Body of pancreas (tissue), 4 donors: ENCODE measurements at regions not wholly inside any gene's neighbourhood (a gene's known extent, or its start where the extent isn't known, plus 50 kb on each side); places are given as distances from the start of the nearest gene placed in this dataset.

Source experiments
- ATAC-seq: fragments of 150-250 bp; one replicate; pipeline ENCODE4 v1.9.1; 2016
- DNase-seq, 4 donors: peaks; one replicate each; pipeline ENCODE4 v3.0.0-alpha.2; 2019
- H3K27ac ChIP-seq, 4 donors: fragments of 200-600 bp; sonication (generic); 1 replicate in 3 of 4; 2 replicates in 1 of 4; pipeline versions ENCODE4 v1.5.1 to v1.6.1; 2016 to 2019; ENCODE audit warnings: mild to moderate bottlenecking in 1 of 4, mixed read lengths in 1 of 4, moderate library complexity in 1 of 4
- H3K27me3 ChIP-seq, 2 donors: fragments of 200-600 bp; sonication (generic); one replicate each; pipeline ENCODE4 v1.6.0; 2016; ENCODE audit warnings: mild to moderate bottlenecking in 1 of 2
- H3K36me3 ChIP-seq, 2 donors: fragments of 200-600 bp; sonication (generic); replicated peaks in 1 of 2; 2 replicates each; pipeline ENCODE4 v1.5.1; 2016; ENCODE audit warnings: low read depth in 2 of 2; ENCODE audit not compliant: insufficient read depth in 1 of 2
- H3K4me1 ChIP-seq: fragments of 200-600 bp; sonication (generic); one replicate; pipeline ENCODE4 v1.6.0; 2016
- H3K4me3 ChIP-seq, 2 donors: fragments of 200-600 bp; sonication (generic); 1 replicate in 1 of 2; 2 replicates in 1 of 2; pipeline ENCODE4 v1.5.1; 2016 to 2019
- H3K9me3 ChIP-seq, 3 donors: fragments of 200-600 bp; sonication (generic); 1 replicate in 2 of 3; 2 replicates in 1 of 3; pipeline ENCODE4 v1.5.1; 2016
- CTCF ChIP-seq, 7 experiments: fragments of 450-650 bp in 4 of 7; fragments of 200-600 bp in 3 of 7; sonication (generic) in 3 of 7; IDR thresholded peaks; one replicate each; pipeline ENCODE4 v1.5.1; 2016 to 2019; ENCODE audit warnings: antibody characterized with exemption in 7 of 7
- POLR2A ChIP-seq, 3 donors: fragments of 450-650 bp; IDR thresholded peaks; one replicate each; pipeline ENCODE4 v1.6.1; 2016; ENCODE audit warnings: antibody characterized with exemption in 3 of 3, mild to moderate bottlenecking in 2 of 3
- WGBS, 2 donors: methylation state at CpG; one replicate each; pipeline ENCODE4 v1.1.5; 2017; 5-methylcytosine and 5-hydroxymethylcytosine counted together
- intact Hi-C: fragments of 100-400 bp; cut with DNase I; formaldehyde crosslinking; loops from one replicate; pipeline ENCODE4 v1.15.1; 2023

- Histone ChIP-seq H3K4me3 (no peak overlapping the region), H3K27me3 (no peaks in the 10 kb centered on the region), H3K9me3 (no peaks in the 10 kb centered on the region), H3K4me1 (no peaks in the 10 kb centered on the region), H3K36me3 (no peaks in the 10 kb centered on the region), H3K27ac (no peak overlapping the region)
- DNase-seq (no peak), ATAC-seq (no peak)
- WGBS, 2 donors = 62 to 65% methylated on average over 5 of the region's 5 CpGs
- no peak for TF ChIP-seq POLR2A (IDR thresholded peaks at IDR 0.05)
- TF ChIP-seq CTCF (IDR thresholded peaks at IDR 0.05) = no peak
- intact Hi-C loops = no loop called here
These were observed 571.7 kb upstream of the SLC35B3 start for GRCh38 chr6:9007027-9007426.

GRCh38 chr6:9002833-9003232 lies 567.5 kb upstream of the SLC35B3 start:
- Histone ChIP-seq H3K4me3 (no peak overlapping the region), H3K27me3 (no peaks in the 10 kb centered on the region), H3K27ac (no peak overlapping the region), H3K4me1 (no peaks in the 10 kb centered on the region), H3K9me3 (no peaks in the 10 kb centered on the region), H3K36me3 (no peaks in the 10 kb centered on the region)
- intact Hi-C loops = no loop called here
- TF ChIP-seq CTCF (IDR thresholded peaks at IDR 0.05) (no peak), POLR2A (IDR thresholded peaks at IDR 0.05) (no peak)
- DNase-seq (no peak), ATAC-seq (no peak)
- 49 to 53% methylated on average over 6 of the region's 6 CpGs for WGBS, 2 donors

GRCh38 chr6:8995156-8995555 lies 559.8 kb upstream of the SLC35B3 start:
- no peaks in the 10 kb centered on the region for H3K36me3 ChIP-seq
- no peak overlapping the region for H3K27ac ChIP-seq
- H3K9me3 ChIP-seq = no peaks in the 10 kb centered on the region
- 50 to 60% methylated on average over 1 of the region's 1 CpG for WGBS, 2 donors
- H3K4me1 ChIP-seq = no peaks in the 10 kb centered on the region
- no peak for ATAC-seq
- intact Hi-C loops = no loop called here
- no peak overlapping the region for H3K4me3 ChIP-seq
- no peaks in the 10 kb centered on the region for H3K27me3 ChIP-seq
- TF ChIP-seq POLR2A (IDR thresholded peaks at IDR 0.05) (no peak), CTCF (IDR thresholded peaks at IDR 0.05) (no peak)
- no peak for DNase-seq

GRCh38 chr6:8993111-8993510 lies 557.8 kb upstream of the SLC35B3 start:
- Histone ChIP-seq H3K36me3 (no peaks in the 10 kb centered on the region), H3K4me1 (no peaks in the 10 kb centered on the region), H3K4me3 (no peak overlapping the region), H3K27me3 (no peaks in the 10 kb centered on the region), H3K27ac (no peak overlapping the region), H3K9me3 (no peaks in the 10 kb centered on the region)
- 60 to 63% methylated on average over 3 of the region's 3 CpGs for WGBS, 2 donors
- TF ChIP-seq POLR2A (IDR thresholded peaks at IDR 0.05) (no peak), CTCF (IDR thresholded peaks at IDR 0.05) (no peak)
- ATAC-seq (no peak), DNase-seq (no peak)
- intact Hi-C loops = no loop called here

- TF ChIP-seq CTCF (IDR thresholded peaks at IDR 0.05) (no peak), POLR2A (IDR thresholded peaks at IDR 0.05) (no peak)
- no peak for ATAC-seq
- no peaks in the 10 kb centered on the region for H3K27me3 ChIP-seq
These were observed 556.5 kb upstream of the SLC35B3 start for GRCh38 chr6:8991844-8992243.

More at GRCh38 chr6:8991844-8992243, 556.5 kb upstream of the SLC35B3 start:
- H3K4me3 ChIP-seq = no peak overlapping the region
- H3K4me1 ChIP-seq = no peaks in the 10 kb centered on the region
- no peaks in the 10 kb centered on the region for H3K36me3 ChIP-seq
- intact Hi-C loops = no loop called here
- H3K27ac ChIP-seq = no peak overlapping the region
- WGBS, 2 donors = 50 to 57% methylated on average over 3 of the region's 3 CpGs
- DNase-seq = no peak
- H3K9me3 ChIP-seq = no peaks in the 10 kb centered on the region
